G401.6 (cell line): ENCODE measurements at regions not wholly inside any gene's neighbourhood (a gene's known extent, or its start where the extent isn't known, plus 50 kb on each side); places are given as distances from the start of the nearest gene placed in this dataset.

ENCODE experiments used
- FAIRE-seq: peaks from 2 replicates; lab custom pipeline; 2012; peaks lifted over from hg19 to GRCh38; lab: Jason Lieb, UNC

GRCh38 chr20:40738976-40739375 lies 49.9 kb upstream of the MAFB start:
- FAIRE-seq = no peak

GRCh38 chr20:40739841-40740240 lies 50.8 kb upstream of the MAFB start:
- FAIRE-seq = no peak

- FAIRE-seq = no peak
These were observed 52.6 kb upstream of the MAFB start for GRCh38 chr20:40741507-40742106.

GRCh38 chr20:40743141-40743775 lies 54.2 kb upstream of the MAFB start:
- no peak for FAIRE-seq

GRCh38 chr20:40744072-40744817 lies 55.2 kb upstream of the MAFB start:
- FAIRE-seq = no peak

- no peak for FAIRE-seq
These were observed 55.8 kb upstream of the MAFB start for GRCh38 chr20:40744818-40745175.

- FAIRE-seq = no peak
These were observed 57.2 kb upstream of the MAFB start for GRCh38 chr20:40746251-40746650.

GRCh38 chr20:40748182-40748581 lies 59.1 kb upstream of the MAFB start:
- FAIRE-seq = no peak

GRCh38 chr20:40749985-40750506 lies 61.0 kb upstream of the MAFB start:
- no peak for FAIRE-seq

GRCh38 chr20:40750541-40751035 lies 61.6 kb upstream of the MAFB start:
- no peak for FAIRE-seq

GRCh38 chr20:40753472-40753871 lies 64.4 kb upstream of the MAFB start:
- no peak for FAIRE-seq

GRCh38 chr20:40754339-40754943 lies 65.4 kb upstream of the MAFB start:
- no peak for FAIRE-seq

GRCh38 chr20:40757087-40757486 lies 68.1 kb upstream of the MAFB start:
- FAIRE-seq = no peak

GRCh38 chr20:40758790-40759189 lies 69.8 kb upstream of the MAFB start:
- no peak for FAIRE-seq

- no peak for FAIRE-seq
These were observed 71.4 kb upstream of the MAFB start for GRCh38 chr20:40760399-40760798.

GRCh38 chr20:40763646-40764295 lies 74.7 kb upstream of the MAFB start:
- FAIRE-seq = no peak

GRCh38 chr20:40765814-40766480 lies 76.9 kb upstream of the MAFB start:
- no peak for FAIRE-seq

GRCh38 chr20:40766790-40767614 lies 78.0 kb upstream of the MAFB start:
- no peak for FAIRE-seq

- no peak for FAIRE-seq
These were observed 78.5 kb upstream of the MAFB start for GRCh38 chr20:40767615-40767924.

GRCh38 chr20:40768105-40768504 lies 79.1 kb upstream of the MAFB start:
- FAIRE-seq = no peak

- FAIRE-seq = no peak
These were observed 80.7 kb upstream of the MAFB start for GRCh38 chr20:40769677-40770285.
